GM19463 (cell line): ENCODE measurements at regions not wholly inside any gene's neighbourhood (a gene's known extent, or its start where the extent isn't known, plus 50 kb on each side); places are given as distances from the start of the nearest gene placed in this dataset.

Source experiments
- ATAC-seq: cut with Tn5 transposase; IDR thresholded peaks from one replicate; pipeline ENCODE4 v1.9.1; 2021; ENCODE audit warnings: mild to moderate bottlenecking, moderate library complexity; ENCODE audit not compliant: unreplicated experiment

DNA sequence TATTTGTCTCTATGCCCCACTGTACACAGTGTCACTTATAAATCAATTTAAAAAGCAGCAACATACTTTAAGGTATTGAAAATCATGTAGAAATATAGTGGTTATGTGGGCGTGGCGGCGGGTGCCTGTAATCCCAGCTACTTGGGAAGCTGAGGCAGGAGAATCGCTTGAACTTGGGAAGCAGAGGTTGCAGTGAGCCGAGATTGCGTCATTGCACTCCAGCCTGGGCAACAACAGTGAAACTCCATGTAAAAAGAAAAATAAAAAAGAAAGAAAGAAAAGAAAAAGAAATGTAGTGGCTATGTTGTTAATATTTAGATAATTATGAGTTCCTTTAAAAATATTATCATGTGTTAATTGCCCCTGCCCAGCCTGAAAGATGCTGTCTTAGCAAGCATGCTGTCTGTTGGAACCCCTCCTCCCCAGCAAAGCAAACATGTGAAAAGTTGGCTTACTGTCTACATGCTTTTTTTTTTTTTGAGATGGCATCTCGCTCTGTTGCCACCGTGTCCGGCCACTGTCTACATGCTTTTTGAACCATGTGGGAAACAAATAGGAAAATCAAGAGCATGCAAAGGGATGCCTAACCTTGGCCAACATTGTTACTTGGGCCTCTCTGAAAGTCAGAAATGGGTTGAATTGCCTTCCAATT, 151.4 kb upstream of the TSHZ2 start:
- no peak for ATAC-seq

DNA sequence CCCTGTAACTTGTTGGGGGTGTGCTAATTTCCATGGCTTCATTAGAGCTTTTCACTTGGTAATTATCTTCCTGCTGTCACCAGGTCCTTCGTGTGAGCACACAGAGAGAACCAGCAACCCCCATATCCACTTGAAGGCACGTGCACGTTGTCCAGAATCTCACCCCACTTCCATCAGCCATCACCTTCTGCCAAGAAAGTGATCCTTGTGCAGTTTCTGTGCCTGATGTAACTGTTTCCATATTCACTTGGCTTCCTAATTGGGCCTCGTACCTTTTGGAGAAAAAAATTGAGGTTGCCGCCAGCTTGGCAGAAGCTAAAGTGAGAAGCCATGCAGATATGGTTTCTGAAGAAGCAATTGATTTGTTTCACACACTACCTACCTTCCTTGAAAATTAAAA, 153.7 kb upstream of the TSHZ2 start:
- ATAC-seq: no peak

DNA sequence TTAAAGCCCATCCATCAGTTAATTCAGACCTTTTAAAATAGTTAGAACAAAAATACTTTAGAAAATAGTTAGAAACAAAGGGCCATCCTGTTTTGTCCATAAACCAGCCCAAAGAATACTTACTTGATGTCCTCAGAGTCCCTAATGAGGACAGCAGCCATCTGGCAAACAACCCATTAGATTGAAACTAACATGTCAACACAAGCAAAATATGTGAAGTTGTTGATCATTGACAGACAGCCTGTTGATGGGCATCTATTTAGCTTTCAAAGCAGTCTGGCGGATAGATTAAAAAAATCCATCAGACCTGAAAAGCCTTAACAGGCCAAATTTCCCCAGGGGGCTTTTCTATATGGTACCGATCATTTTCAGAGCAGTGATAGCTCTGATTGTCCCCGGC, 154.2 kb upstream of the TSHZ2 start:
- ATAC-seq: no peak

DNA sequence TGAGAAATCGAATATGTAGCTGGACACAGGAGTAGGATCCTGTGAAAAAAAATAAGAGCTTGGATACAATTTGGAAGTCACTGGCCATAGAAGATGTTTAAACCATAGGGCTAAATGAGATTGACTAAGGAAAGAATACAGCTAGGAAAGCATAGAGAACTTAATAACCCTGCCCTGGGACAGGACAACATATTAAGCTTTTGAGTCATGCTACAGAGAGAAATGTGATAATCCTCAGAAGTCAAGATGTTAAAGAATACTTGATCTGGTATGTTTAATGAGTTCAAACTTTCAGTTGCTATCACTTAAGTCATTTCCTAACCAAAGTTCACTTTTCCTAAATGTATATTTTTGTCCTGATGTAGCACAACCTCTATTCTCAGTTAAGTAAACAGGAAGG, 154.6 kb upstream of the TSHZ2 start:
- ATAC-seq: no peak

DNA sequence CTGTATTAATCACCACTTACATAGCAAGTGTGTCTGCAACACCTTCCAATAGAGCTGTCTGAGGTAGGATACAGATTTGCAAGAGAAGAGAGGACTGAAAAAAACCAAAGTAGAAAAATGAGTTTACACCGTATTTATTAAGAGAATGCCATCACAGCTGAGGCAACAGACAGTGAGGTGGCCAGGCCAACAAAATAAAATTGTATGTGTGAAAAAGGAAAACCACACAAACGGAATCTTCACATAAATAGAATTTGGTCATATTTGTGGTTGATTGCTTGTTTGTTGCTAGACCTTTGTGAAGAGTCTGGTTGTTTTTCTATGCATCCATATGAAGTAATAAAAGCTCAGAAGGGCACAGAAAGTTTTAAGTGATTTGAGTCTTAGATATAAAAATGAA, 157.8 kb upstream of the TSHZ2 start:
- no peak for ATAC-seq

DNA sequence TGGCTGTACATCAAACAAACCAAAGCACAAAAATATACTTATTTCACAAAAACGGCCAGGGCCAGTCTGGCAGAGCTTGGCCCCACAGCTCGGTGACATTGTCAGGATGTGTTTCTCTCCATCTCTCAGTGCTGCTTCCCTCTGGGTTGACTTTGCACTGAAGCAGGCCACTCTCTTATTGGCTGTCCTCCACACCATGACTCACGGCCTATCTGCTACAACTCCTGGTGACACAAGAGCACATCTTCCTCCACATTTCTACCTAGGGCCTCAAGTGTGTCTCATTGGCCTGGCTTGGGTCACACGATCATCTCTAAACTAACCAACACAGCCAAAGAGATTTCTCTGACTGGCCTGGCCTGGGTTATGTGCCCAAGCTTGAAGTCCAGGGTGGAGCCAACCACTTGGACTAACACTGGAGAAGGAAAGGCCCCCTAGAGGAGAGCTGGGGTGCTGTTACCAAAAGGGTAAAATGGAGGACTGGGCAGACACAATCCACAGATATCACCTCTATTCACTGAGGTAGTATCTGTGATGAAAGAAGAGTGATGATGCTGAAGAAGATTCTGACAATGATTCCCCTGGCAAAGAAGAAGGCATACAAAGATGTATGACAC, 159.8 kb upstream of the TSHZ2 start:
- no peak for ATAC-seq

DNA sequence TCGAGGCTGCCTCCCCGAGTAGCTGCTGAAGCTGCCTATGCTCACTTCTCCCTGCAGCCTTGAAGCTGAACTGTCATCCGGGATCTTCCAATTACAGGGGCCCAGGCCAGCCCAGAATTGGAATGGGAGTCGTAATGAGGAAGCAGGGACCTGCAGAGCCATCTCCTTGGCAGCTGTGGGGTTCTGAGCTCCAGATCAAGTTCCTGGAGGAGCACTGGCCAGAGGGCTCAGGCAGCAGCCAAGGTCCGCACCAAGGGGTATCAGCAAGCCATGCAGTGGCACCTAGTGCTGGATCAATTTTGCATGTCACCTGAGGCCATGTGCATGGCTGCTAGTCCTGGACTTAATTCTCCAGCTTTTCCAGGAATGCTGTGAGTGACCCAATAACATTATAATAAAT, 163.2 kb upstream of the TSHZ2 start:
- ATAC-seq: no peak

DNA sequence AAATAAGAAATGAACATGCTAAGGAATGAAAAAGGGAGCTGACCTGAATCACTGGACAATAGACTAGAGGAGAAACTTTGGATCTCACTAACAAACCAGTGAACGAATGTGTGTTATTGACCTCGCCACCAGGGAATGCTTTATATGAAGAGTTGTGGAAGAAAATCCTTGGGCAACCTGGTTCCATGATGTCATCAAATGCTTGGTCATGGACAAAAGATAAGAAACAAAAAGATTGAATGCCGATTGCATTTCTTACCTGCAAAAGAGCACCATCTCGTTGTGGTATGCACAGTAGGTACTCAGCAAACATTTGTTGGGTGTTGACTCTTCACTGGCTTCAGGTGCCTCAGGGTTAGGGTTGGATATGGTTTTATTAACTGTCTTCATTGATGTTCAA, 165.2 kb upstream of the TSHZ2 start:
- ATAC-seq: no peak

DNA sequence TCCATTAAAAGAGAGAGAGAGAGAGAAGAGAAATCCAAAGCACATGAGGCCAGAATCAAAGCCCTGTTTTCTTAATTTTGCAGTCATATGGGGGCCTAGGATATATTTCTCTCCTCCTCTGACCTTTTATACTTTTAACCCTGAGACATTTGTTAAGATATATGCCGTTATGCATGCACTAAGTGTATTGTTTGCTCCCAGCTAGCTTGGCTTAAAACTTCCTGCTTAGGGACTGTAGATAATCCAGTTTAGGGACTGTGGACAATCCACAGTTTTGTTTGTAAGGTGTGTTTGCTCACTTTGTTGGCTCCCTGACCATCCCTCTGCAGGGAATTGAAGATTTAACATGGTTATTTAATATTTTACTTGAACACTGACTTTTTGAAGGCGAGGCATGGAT, 166.3 kb upstream of the TSHZ2 start:
- ATAC-seq: no peak

DNA sequence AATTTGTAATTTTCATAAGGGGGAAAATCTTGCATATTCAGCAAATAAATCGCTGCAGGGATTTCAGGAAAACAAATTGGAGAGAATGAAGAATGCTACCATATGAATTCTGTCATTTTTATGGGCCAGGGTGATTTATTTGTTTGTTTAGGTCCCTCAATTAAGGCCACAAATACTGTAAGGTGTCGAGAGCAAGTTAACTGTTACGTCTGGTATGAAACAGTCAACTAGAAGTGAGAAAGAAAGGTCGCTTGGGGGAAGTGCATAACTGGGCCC, 166.9 kb upstream of the TSHZ2 start:
- no peak for ATAC-seq

DNA sequence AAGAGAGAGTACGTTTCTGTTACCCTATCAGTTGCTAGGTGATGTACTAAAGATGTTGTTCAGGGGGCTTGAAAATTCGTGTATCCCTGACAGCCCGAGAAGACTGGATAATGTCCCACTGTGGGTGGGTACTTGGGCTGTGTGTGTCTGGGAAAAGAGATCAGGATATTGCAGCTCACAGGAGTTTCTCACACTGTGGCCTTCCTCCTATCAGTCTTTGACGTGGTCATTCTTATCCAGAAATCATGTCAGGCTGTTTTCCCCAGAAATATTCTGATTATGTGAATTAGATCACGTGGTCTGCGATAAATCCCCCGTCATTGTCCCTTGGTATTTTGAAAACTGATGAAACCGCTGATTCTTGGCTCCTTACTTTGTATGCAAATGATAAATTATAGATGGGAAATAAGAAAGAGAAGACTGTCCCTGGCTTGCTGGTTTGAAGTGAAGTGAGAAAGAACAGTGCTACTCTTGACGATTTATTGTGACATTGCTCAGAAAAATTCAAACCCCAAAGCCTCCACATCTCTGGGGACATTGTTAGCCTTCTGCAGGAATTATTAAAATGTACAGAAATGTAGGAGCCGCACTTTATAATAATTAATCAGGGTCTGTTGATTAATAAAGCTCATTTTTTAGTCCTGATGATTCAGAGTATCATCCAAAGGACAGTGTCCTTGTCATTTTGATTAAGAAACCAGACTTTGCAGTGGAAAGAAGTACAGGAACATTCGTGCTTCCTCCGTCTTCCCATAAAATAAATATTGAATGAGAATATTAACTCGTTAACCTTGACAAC, 167.5 kb upstream of the TSHZ2 start:
- ATAC-seq: no peak

DNA sequence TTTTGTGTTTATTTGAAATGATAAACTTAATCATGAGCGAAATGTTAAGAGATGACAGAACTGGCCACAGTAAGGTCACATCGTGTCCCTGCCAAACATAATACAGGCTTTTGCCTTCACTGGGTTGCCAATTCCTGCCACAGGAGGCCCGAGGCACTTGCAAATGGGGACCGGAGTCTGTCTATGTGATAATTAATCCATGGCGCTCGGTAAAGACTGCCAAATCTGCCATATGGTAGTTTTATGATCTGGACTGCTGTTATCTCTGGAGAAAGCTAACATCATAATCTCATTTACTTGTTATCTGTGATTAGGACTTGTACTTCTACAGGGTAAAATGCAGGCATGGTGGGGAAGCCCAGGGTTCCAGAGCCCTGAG, 170.5 kb upstream of the TSHZ2 start:
- no peak for ATAC-seq

DNA sequence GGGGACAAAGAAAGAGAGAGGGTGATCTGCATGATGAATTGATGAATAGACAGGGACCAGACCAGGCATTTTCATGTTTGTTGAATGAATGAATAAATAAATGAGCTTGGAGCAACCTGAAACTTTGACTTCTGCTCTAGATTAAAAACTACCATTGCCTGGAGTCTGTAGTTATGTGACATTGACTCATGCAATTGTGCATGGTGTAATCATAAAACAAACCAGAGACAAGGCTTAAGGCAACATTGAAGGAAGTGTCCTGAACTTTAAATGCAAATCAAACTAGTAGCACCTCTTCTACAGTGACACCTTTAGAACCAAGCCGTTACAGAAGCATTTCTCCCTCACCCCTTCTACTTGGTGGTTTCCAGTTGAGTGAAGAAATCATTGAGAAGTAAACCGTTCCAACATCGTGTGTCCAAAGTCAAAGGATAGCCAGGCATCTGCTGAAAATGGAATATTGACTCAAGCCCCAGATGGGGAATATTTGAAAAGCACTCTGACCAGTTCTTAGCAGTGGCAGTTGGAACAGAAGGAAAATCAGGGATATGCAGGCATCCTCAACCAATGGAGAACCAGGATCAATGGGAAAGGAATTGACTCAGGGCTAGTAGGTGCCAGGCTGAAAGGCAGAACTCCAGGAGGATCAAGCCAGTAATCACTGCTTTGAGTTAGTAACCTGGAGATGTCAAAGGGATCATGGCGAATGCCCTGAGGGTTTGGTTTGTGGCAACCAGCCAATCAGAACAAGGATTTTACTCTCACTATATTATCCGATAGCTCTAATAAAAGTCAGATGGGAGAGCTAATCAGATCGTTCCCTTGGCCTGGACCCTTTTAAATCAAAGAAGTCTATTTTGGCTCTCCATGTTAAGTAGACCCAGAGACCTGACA, 171.2 kb upstream of the TSHZ2 start:
- ATAC-seq: no peak

DNA sequence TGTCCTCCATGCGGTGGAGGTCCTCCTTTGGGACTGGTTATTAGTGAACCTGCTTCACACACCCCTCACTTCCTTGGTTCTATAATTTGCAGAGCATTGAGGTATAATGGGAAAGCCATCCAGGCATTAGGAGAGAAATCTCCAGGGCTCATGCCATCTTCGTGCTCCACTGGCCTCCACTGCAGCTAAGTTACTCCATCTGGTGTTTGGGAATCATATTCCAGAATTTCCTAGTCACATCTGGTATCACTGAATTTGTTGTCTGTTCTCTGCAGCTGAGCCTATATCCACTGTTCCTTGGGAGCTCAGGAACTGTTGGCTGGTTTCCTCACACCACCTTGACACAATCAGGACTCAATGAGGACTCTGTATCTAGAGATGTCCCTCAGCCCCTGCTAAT, 173.0 kb upstream of the TSHZ2 start:
- no peak for ATAC-seq

DNA sequence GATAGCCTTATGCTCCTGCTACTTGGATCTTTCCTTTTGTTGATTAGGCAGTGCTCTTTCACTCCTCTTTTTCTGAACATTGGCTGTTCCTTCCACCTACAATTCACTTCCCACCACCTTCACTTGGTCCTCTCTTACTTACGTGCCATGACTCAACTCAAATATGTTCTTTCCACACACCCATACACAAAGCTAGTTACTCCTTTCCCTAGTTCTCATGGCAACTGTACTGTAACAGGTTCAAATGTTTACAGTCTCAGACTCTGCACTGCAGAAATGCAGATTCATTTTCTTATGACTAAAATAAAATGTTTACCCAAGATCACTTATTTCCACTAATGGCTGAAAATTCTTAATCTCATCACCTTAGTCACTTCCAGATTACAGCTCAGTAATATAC, 174.0 kb upstream of the TSHZ2 start:
- ATAC-seq: no peak

DNA sequence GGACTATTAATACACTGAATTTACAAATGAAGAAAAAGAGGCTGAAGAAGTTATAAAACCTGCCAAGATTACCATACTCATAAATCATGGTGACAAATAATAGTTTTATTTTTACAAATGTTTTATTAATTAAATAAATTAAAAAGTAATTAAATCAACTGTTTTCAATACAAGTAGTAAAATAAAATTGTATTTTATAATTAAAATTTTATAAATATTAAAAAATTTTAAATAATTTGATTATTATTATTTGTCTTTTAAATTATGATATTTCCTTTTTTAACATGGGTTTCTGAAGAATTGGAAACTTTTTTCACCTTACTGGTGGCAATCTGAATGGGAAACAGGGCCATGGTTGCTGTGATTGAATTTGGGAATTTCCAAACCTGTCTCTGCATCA, 177.3 kb upstream of the TSHZ2 start:
- no peak for ATAC-seq

DNA sequence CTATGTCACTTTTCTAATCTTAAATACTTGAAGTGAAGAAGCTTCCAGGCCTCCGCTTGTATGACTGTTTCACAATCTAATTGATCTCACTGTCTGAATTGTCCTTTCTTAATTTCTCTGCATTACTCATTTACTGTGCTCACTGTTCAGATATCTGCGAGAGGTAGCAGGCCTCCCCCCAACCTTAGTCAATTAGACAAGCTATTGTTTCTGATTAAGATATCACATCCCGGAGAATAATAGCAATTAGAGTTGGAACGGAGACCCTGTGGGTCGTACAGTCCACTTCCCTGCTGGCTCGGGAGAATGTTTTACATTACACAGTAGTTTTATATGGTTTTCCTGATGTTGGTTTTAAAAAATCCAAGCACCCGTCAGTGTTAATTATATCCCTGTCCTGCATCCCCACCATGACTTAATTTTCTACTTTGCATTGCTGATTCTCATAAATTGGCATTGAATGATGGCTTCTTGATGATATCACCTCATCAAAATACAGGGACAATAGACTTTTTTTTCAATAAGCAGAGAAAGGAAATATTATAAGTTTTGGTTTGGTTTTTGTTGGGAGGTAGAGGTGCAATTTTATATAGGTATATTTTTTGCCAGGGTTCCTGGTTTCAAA, 178.7 kb upstream of the TSHZ2 start:
- ATAC-seq: no peak

DNA sequence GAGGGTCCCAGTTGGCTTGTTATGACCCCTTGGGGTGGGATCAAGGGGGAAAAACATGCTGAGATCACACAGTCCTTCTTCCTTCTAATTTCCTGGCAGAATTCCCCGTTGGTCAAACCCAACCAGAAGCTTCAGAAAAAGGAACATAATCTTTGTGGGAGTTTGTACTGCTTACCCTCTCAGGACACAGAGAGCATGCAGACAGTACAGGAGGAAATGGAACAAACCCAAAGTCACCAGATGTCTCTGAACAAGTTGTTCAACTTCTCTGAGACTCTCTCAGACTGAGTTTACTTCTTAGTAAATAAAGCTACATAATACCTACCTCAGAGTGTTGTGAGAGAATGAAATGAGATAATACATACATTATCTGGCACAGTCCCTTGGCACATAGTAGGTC, 181.1 kb upstream of the TSHZ2 start:
- ATAC-seq: no peak

DNA sequence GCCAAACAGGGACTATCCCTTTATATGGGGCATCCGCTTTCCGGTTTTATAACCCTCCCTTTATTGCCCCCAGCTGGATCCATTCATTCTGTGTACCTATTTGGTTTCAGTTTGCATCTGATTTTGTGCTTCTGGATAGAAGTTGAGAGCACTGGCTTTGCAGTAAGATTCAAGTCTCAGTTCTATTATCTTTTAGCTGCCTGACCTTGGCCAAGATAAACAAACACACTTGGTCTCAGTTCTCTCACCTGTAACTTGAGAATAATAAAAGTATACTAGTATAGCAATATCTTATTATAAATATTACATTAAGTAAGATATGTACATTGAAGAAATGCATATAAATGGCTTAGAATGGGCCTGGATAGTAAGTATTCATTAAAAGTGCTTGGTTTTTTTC, 182.4 kb upstream of the TSHZ2 start:
- ATAC-seq: no peak

DNA sequence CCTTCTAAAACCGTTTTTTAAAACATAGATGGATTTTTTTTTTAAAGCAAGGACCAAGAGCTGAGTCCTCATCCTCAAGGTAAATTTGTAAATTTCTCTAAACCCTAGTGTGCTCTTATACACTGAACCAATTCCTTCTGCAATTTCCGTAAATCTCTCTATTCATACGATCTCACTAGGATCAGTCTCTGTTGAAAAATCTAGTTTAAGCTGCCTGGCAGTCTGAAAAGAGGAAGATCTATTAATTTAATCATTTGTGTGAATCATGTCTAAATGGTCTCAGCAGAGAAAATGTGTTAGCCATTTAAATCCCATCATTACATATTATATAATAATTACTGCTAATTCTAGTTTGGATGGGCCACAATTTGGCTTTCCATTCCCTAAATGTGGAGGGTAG, 184.2 kb upstream of the TSHZ2 start:
- no peak for ATAC-seq

DNA sequence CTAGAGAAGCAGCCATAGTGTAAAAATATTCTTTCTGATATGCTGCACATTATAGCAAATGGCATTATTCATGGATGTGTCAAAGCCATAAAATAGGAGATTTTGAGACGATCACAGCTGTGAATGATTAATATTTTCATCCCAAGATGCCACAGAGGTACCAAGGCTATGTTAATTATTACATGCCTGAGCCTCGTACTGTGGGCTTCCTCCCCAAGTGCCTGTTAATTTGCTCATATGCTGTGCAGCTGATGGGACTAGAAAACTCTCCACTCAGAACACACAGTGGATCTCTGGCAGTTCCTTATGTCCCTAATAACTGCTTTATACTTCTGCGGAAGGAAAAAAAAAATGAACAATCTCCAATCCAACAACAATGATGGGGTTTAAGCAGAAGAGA, 184.9 kb upstream of the TSHZ2 start:
- no peak for ATAC-seq
